NCI-H774 (cell line): ENCODE measurements at regions not wholly inside any gene's neighbourhood (a gene's known extent, or its start where the extent isn't known, plus 50 kb on each side); places are given as distances from the start of the nearest gene placed in this dataset.

Experiments used
- DNase-seq: peaks from one replicate; lab custom pipeline; 2025; lab: John Stamatoyannopoulos, UW

DNA sequence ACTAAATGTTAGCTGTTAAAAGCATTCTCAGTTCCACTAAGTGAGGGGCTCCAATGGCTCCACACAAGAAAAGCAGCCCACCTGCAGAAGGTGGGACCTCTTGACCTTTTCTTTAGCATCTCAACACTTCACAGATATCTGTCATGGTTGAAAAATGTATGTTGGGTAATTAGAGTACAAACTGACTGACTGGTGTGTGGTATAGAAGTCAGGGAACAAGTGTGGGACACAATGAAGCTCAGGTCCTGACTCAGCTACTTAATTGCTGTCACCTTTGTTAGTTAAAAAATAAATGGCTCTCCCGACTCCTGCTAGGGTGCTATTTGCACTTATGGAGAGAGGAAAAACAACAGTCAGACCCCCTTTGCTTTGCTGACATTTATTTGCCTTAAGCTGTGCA, 299.0 kb downstream of the TTC6 start:
- DNase-seq = no peak

DNA sequence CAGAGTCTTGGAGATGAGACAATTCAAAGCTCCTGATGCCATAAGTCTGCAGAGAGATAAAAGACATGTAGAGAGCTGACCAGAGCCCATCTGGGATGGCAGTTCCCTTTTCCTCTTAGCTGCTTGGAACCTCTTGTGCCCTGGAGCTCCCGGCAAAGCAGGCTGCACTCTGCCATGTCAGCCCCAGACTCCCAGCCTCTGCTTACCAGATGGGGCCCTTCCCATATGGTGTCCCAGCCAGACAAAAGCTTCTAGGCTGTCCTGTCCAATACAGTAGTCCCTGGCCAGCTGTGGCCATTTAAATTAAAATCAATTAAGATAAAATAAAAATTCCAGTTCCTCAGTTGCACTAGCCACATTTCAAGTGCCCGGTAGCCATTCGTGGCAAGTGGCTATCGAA, 303.9 kb downstream of the TTC6 start:
- no peak for DNase-seq

DNA sequence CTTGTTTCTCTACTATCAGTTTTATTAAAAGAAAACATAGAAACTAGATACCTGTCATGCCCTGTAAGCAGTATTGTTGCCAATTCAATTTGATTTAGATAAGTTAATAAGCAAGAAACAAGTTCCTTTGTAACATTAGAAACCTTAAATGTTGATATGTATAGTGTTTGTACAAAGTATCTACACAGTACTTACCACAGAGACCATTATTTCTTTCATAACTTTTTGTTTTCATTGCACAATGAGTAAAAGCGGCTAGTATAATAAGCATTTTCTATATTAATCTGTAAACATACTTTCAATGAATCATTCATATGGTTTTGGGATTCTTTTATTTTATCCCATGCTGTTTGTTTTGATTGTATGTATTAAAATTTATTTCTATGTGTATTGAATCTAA, 305.1 kb downstream of the TTC6 start:
- no peak for DNase-seq

- DNase-seq = no peak
Measured at GRCh38 chr14:37901978-37902377, 305.7 kb upstream of the SSTR1 start.

DNA sequence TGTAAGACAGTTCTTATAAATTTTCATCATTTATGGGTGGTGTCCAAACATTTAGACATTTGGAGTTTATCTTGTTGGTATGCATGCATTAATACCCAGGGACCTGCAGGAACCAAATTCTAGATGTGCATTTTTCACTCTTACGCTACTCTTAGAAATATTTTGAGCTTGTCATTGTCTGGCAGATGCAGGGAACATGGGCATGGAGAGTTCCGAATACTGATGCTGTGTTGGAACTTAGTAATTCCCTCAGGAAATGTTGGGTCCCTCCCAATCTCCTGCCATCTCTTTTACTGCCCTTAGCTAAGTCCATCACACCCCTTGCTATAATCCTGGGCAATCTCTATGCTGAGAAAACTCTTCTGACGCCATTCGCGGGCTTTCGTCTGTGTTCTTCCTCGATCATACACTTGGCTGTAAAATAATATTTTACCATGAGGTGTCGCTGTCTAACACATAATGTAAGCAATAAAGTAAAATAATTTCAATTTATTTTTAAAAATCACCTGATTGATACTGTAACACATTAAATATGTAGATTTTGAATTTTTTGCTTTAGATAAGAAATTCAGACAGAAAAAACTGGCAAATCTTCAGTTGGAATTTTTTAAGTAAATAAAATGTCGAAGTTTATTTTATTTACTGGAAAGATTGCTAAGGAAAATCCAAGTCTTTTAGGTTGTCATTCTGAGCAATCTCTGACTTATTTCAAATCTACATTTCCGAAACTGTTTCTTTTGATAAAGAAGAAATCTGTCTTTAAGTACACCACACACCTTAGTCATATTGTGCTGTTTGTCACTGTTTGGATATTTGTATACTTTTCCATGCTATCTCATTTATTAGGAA, 304.1 kb upstream of the SSTR1 start:
- peak; percentile 27 for DNase-seq

- DNase-seq = no peak
Measured at GRCh38 chr14:37924622-37925021, 283.1 kb upstream of the SSTR1 start.

- DNase-seq = no peak
Measured at GRCh38 chr14:37932008-37932407, 275.7 kb upstream of the SSTR1 start.

DNA sequence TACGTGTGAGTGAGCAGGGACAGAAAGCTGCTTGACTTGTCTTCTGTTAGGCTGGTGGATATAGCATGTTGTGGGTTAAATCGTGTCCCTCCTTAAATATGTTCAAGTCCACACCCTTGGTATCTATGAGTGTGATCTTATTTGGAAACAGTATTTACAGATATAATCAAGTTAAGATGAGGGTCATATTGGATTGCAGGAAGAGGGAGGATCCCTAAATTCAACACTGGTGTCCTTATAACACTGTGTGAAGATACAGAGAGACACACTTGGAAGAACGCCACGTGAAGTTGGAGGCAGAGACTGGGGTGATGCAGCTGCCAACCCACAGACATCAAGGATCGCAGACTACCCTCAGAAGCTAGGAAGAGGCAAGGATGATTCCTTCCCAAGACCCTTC, 275.2 kb upstream of the SSTR1 start:
- no peak for DNase-seq

- DNase-seq = no peak
Measured at GRCh38 chr14:37936971-37937370, 270.7 kb upstream of the SSTR1 start.

GRCh38 chr14:37939442-37940028, 268.2 kb upstream of the SSTR1 start:
- no peak for DNase-seq

DNA sequence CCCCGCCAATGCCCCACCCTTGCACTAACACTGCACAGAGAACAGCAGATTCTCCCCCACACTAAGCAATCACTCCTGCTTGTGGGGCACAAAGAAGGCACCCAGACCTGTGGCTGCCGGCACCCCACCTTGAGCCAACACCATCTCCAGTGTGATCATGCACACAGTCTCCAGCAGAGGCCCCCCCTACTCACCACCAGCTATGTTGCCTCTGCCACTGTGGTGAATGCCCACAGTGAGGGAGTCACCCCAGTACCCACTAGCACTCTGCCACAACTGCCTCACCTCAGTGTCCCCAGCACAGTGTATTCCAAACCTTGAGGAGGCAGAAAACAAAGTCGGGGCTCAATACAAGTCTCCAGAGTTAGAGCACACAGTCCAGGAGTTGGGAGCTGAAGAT, 261.7 kb upstream of the SSTR1 start:
- no peak for DNase-seq

DNA sequence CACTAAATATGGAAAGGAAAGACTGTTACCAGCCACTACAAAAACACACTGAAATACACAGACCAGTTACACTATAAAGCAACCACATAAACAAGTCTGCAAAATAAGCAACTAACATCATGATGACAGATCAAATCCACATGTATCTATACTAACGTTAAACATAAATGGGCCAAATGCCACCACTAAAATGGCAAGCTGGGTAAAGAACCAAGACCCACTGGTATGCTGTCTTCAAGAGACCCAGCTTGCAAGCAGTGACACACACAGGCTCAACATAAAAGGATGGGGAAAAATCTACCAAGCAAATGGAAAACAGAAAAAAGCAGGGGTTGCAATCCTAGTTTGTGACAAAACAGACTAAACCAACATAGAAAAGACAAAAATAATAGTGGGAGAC, 260.9 kb upstream of the SSTR1 start:
- no peak for DNase-seq

- DNase-seq = no peak
Measured at GRCh38 chr14:37948266-37948665, 259.4 kb upstream of the SSTR1 start.

DNA sequence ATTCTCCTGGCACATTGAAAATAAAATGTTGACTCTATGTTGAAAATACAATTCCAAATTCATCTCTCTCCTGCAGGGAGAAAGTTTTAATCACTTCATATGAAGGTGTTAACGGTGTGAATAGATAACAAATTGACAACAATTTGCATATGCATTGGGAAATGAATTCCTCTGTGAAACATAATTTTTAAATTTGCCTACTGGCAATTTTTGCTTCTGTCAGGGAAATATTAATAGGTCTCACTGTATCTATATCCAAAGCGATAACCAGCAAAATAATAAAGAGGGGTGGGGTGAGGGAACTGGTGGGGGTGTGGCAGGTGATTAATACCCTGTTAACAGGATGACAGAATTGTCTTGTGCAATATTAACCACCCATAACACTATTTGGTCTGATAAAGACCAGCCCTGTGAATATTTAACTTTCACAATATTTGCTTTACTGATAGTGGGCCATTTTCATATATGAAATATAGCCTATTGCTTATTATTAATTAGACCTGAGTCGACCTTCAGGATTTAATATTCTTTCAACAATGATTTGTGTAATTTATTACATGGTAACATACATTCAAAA, 239.0 kb upstream of the SSTR1 start:
- DNase-seq = no peak

DNA sequence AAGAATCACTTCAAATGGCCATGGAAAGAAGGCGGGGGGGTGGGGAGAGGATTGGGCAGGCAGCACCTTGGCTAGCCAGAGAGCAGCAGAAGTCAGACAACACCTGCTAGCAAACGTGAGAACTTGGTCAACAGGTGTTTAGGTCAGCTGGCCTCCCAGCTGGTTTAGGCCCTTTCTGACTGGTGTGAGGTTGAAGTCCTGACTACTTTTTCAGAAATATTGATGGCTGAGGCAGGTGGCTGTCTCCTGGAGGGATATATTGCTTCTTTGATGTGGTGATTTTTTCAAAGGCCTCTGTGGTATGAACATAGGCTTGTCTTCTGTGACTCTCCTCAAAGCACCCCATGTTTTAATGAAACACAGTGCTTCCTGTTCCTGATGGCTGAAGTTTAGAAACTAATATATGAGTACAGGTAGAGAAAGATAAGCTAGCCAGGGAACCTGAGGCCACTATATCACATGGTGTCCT, 238.2 kb upstream of the SSTR1 start:
- peak; percentile 14 for DNase-seq

GRCh38 chr14:37970696-37971095, 237.0 kb upstream of the SSTR1 start:
- no peak for DNase-seq

DNA sequence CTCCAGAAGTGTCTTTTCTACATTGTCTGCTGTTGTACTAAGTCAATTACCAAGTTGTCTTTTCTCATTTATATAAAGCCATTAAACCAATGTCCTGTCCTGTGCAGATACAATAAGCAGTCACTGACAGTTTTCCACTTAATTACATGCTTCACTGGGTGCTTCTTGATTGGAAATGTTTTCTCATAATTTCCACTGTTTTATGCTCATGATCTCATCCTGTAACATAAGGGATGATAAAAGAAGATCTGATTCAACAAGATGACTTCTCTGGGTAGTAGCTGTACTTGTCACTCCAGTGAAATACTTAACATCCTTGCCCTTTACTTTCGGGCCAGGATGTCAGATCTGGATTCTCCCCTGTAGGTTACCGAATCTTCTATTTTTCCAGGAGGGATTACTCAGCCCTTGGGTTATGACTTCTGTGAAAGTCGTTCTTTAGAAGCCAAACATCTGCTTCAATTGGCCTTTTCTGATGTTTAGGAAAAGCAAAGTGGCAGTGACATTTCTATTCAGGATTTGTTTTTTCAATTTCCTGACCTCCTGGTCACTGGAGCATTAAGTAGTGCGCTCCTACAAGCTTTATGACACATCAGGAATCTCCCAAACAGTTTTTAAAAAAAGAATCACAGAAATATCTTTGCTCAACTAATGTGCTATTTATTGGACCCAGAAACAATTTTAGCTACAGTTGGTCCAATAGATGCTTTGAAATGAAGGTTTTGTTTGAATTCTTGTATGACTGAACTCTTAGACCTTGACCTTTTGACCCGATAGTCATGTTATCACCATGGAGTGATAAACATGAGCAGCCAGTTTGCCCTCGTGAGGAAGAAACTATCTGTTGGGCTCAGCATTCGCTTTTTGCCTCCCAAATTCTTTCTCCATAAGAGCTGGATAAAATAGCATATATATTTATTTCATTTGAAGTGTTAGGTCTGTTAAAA, 234.5 kb upstream of the SSTR1 start:
- DNase-seq = no peak

DNA sequence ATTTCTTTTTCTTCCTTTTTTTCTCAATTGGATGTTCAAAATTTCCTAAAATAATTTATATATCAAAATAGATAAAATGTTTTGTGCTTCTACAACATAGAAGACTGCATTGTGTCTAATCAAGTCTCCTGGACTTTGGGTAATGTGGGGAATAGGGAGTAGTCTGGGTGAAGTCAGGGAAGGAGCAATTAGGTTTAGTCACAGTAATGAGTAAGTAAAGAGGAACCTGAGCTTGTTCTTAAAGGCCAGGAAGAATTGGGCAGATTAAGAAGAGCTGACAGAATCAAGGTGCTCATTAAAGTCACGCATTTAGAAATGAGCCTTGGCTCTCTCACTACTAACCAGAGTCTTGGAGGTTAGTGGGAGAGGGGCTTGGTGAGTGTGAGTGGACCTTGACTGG, 233.3 kb upstream of the SSTR1 start:
- DNase-seq = no peak

GRCh38 chr14:37977481-37977880, 230.2 kb upstream of the SSTR1 start:
- DNase-seq = no peak

GRCh38 chr14:37985826-37986470, 221.8 kb upstream of the SSTR1 start:
- no peak for DNase-seq

DNA sequence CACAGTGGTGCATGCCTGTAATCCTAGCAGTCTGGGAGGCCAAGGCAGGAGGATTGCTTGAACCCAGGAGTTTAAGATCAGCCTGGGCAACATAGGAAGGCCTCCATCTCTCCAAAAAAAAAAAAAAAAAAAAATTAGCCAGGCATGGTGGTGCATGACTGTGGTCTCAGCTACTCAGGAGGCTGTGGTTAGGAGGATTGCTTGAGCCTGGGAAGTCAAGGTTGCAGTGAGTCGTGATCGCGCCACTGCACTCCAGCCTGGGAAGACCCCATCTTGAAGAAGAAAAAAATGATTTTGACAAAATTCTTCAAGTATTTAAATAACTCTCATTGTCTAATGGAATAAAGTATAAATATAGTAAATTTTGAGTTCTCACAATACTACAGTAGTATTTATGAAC, 219.2 kb upstream of the SSTR1 start:
- DNase-seq = no peak

GRCh38 chr14:37991027-37991426, 216.7 kb upstream of the SSTR1 start:
- DNase-seq = no peak
